ENCODE measurements at regions not wholly inside any gene's neighbourhood (a gene's known extent, or its start where the extent isn't known, plus 50 kb on each side); places are given as distances from the start of the nearest gene placed in this dataset.

- TF ChIP-seq POLR2A (IDR thresholded peaks at IDR 0.05; ENCODE audit: low read length) (no peak), GATA1 (IDR thresholded peaks at IDR 0.05; ENCODE audit: low read depth, low read length) (no peak)
Observed at GRCh38 chr13:63112799-63113395, 1697.2 kb upstream of the PCDH20 start.
